A673 (cell line): ENCODE measurements at regions not wholly inside any gene's neighbourhood (a gene's known extent, or its start where the extent isn't known, plus 50 kb on each side); places are given as distances from the start of the nearest gene placed in this dataset.

Experiments
- BruUV-seq: library from RNA; stranded (reverse); fragments of 400-500 nt; replicated peaks from 2 replicates; lab custom pipeline; 2021; lab: Mats Ljungman, UMichigan
- CTCF ChIA-PET: fragments of 300-600 bp; sonication (Branson Sonifier 250); formaldehyde crosslinking; loops from one replicate; lab custom pipeline; 2022; ENCODE audit warnings: antibody characterized with exemption; lab: Charles Lee
- POLR2A ChIA-PET: fragments of 300-600 bp; sonication (Branson Sonifier 250); formaldehyde crosslinking; loops from one replicate; lab custom pipeline; 2022; ENCODE audit warnings: antibody characterized with exemption; ENCODE audit not compliant: low non-redundant PET; lab: Charles Lee
- DNase-seq: peaks from one replicate; pipeline ENCODE4 v3.0.0-alpha.2; 2015; ENCODE audit warnings: low spot score
- H3K27ac ChIP-seq: fragments of 200-600 bp; sonication (generic); 2 replicates; pipeline ENCODE4 v1.5.1; 2016; ENCODE audit warnings: mixed run types, low read depth, mild to moderate bottlenecking, mixed read lengths, antibody characterized with exemption, low read length; ENCODE audit not compliant: poor library complexity, severe bottlenecking
- H3K27me3 ChIP-seq: fragments of 200-600 bp; sonication (generic); replicated peaks from 2 replicates; pipeline ENCODE4 v1.6.1; 2017; ENCODE audit warnings: mixed run types, low read depth, mild to moderate bottlenecking, mixed read lengths, antibody characterized with exemption, low read length; ENCODE audit not compliant: insufficient read depth, poor library complexity
- H3K36me3 ChIP-seq: fragments of 200-600 bp; sonication (generic); 2 replicates; pipeline ENCODE4 v1.6.1; 2016; ENCODE audit warnings: mixed run types, mild to moderate bottlenecking, mixed read lengths, antibody characterized with exemption, low read length; ENCODE audit not compliant: insufficient read depth, poor library complexity, severe bottlenecking
- H3K4me1 ChIP-seq: fragments of 200-600 bp; sonication (generic); 2 replicates; pipeline ENCODE4 v1.6.1; 2017; ENCODE audit warnings: mixed run types, mild to moderate bottlenecking, mixed read lengths, antibody characterized with exemption, low read length; ENCODE audit not compliant: insufficient read depth, poor library complexity, severe bottlenecking
- H3K4me3 ChIP-seq: fragments of 200-600 bp; sonication (generic); 2 replicates; pipeline ENCODE4 v1.5.1; 2016; ENCODE audit warnings: low read depth, mixed run types, mild to moderate bottlenecking, mixed read lengths, low read length; ENCODE audit not compliant: poor library complexity, severe bottlenecking
- H3K9me3 ChIP-seq: fragments of 200-600 bp; sonication (generic); 2 replicates; pipeline ENCODE4 v1.6.1; 2016; ENCODE audit warnings: mixed run types, low read depth, mild to moderate bottlenecking, mixed read lengths, antibody characterized with exemption, low read length; ENCODE audit not compliant: poor library complexity, severe bottlenecking
- CTCF ChIP-seq: fragments of 300-800, 200-600 bp; sonication (generic); conservative IDR thresholded peaks from 2 replicates; pipeline ENCODE4 v1.5.1; 2017; ENCODE audit warnings: low read depth, mild to moderate bottlenecking, antibody characterized with exemption, low read length, moderate library complexity, mixed read lengths
- EZH2 ChIP-seq: fragments of 200-600 bp; sonication (generic); IDR thresholded peaks from 2 replicates; pipeline ENCODE4 v1.6.1; 2017; ENCODE audit warnings: borderline replicate concordance, low read depth, mild to moderate bottlenecking, mixed read lengths, antibody characterized with exemption, low read length; ENCODE audit not compliant: poor library complexity, severe bottlenecking
- intact Hi-C: fragments of 100-400 bp; cut with micrococcal nuclease; formaldehyde crosslinking; loops from one replicate; pipeline ENCODE4 v1.10.0; 2022; ENCODE audit not compliant: unreplicated experiment

GRCh38 chr4:149886786-149887490 is 71.3 kb upstream of the IQCM start:
- POLR2A ChIA-PET = no interaction called here
- BruUV-seq = no TSS peak
- H3K36me3 ChIP-seq = no peaks in the 10 kb centered on the region
- H3K27me3 ChIP-seq = no peaks in the 10 kb centered on the region
- TF ChIP-seq EZH2 = no peak
- no peak for TF ChIP-seq CTCF
- no peak for DNase-seq
- CTCF ChIA-PET = no interaction called here
- no peak overlapping the region for H3K27ac ChIP-seq
- H3K4me3 ChIP-seq = no peak overlapping the region
- H3K9me3 ChIP-seq = no peaks in the 10 kb centered on the region
- intact Hi-C loops = no loop called here
- no peaks in the 10 kb centered on the region for H3K4me1 ChIP-seq

GRCh38 chr4:149889991-149890390 is 74.3 kb upstream of the IQCM start:
- Histone ChIP-seq H3K27ac (no peak overlapping the region), H3K9me3 (no peaks in the 10 kb centered on the region), H3K27me3 (no peaks in the 10 kb centered on the region), H3K36me3 (no peaks in the 10 kb centered on the region), H3K4me1 (no peaks in the 10 kb centered on the region), H3K4me3 (no peak overlapping the region)
- BruUV-seq = no TSS peak
- POLR2A ChIA-PET = no interaction called here
- CTCF ChIA-PET = no interaction called here
- no peak for DNase-seq
- intact Hi-C loops = loop anchor here (10.0 kb wide), 1 partner anchor 1445 kb away; the partner anchor contains the start of gene NR3C2
- TF ChIP-seq EZH2 = no peak
- TF ChIP-seq CTCF = no peak

GRCh38 chr4:149890531-149890930 is 74.9 kb upstream of the IQCM start:
- intact Hi-C loops = loop anchor here (10.0 kb wide), 1 partner anchor 1446 kb away; the partner anchor contains the start of gene NR3C2
- CTCF ChIA-PET = no interaction called here
- Histone ChIP-seq H3K27me3 (no peaks in the 10 kb centered on the region), H3K9me3 (no peaks in the 10 kb centered on the region), H3K27ac (no peak overlapping the region), H3K4me3 (no peak overlapping the region), H3K4me1 (no peaks in the 10 kb centered on the region), H3K36me3 (no peaks in the 10 kb centered on the region)
- POLR2A ChIA-PET = no interaction called here
- TF ChIP-seq EZH2 = no peak
- TF ChIP-seq CTCF = no peak
- BruUV-seq = no TSS peak
- no peak for DNase-seq
